Erythroblast (primary cell): ENCODE measurements at regions not wholly inside any gene's neighbourhood (a gene's known extent, or its start where the extent isn't known, plus 50 kb on each side); places are given as distances from the start of the nearest gene placed in this dataset.

ENCODE experiments used
- GATA1 ChIP-seq: IDR thresholded peaks from 2 replicates; pipeline ENCODE4 v1.6.1; 2011; ENCODE audit warnings: low read depth, mild to moderate bottlenecking, control low read depth, low read length, moderate library complexity
- POLR2A ChIP-seq: IDR thresholded peaks from 2 replicates; pipeline ENCODE4 v1.6.1; 2011; ENCODE audit warnings: mild to moderate bottlenecking, low read length

DNA sequence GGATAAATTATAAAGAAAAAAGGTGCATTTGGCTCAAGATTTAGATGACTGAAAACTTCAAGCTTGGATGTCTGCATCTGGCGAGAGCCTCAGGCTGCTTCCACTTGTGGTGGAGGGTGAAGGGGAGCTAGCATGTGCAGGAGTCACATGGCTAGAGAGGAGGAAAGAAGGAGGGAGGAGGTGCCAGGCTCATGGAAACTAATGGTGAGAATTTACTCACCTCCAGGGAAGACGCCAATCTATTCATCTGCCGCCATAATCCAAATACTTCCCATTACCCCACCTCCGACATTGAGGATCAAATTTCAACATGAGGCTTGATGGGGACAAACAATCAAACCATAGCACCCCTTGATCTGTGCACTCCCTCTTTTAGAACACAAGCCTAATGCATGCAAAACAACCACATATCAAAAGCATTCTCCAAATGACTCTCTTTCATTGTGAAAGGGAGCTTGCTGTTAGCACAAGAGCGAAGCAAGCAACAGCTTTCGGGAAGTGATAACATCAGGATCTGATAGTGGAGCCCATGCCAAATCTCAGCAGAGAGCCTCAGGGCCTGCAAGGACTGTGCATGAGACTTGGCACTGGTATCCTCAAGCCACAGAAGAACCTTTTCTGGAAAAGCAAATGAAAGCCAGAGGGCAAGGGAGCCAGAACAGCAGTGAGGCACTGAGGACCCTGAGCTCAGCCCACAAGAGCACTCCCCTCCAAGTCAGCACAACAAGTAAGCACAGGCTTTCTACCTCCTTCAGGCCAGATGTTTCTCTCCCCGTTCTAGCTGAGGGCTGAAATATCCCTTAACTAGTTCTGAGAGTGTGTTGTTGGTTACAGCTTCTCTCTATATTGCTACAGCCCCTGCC, 50.2 kb upstream of the THBS1 start:
- TF ChIP-seq POLR2A = no peak
- no peak for TF ChIP-seq GATA1
